Ammon's horn (tissue), 1 donor: ENCODE measurements at regions not wholly inside any gene's neighbourhood (a gene's known extent, or its start where the extent isn't known, plus 50 kb on each side); places are given as distances from the start of the nearest gene placed in this dataset.

Experiments used
- DNase-seq: peaks from one replicate; pipeline ENCODE4 v3.0.0-alpha.2; 2016; ENCODE audit warnings: low spot score

- DNase-seq = no peak
These were observed 74.3 kb upstream of the RET start for GRCh38 chr10:43002596-43002995.

- no peak for DNase-seq
These were observed 70.4 kb upstream of the RET start for GRCh38 chr10:43006490-43006889.

- DNase-seq = no peak
These were observed 64.3 kb upstream of the RET start for GRCh38 chr10:43012578-43012977.

GRCh38 chr10:43013065-43013464 is 63.8 kb upstream of the RET start:
- DNase-seq = no peak

- DNase-seq = no peak
These were observed 52.3 kb upstream of the RET start for GRCh38 chr10:43024524-43024923.

- no peak for DNase-seq
These were observed 51.7 kb upstream of the RET start for GRCh38 chr10:43024942-43025700.

GRCh38 chr10:43026039-43026973 is 50.6 kb upstream of the RET start:
- DNase-seq = no peak
